ENCODE measurements at regions not wholly inside any gene's neighbourhood (a gene's known extent, or its start where the extent isn't known, plus 50 kb on each side); places are given as distances from the start of the nearest gene placed in this dataset.

- no peaks in the 10 kb centered on the region for H4K20me1 ChIP-seq (ENCODE audit: insufficient read depth, low read length)
- ATAC-seq (ENCODE audit: insufficient read depth, low read depth): no peak
- H3K9ac ChIP-seq (ENCODE audit: low read depth, low read length): no peak overlapping the region
- H3K36me3 ChIP-seq (ENCODE audit: insufficient read depth, low read length): no peaks in the 10 kb centered on the region
- H3K4me2 ChIP-seq (ENCODE audit: insufficient read depth, low read length): no peak overlapping the region
- peaks cover 2% of the 10 kb centered on the region for H3K27me3 ChIP-seq (ENCODE audit: insufficient read depth, low read length, poor library complexity)
- no peak overlapping the region for H3K27ac ChIP-seq (ENCODE audit: low read length)
- H3K4me3 ChIP-seq (ENCODE audit: low read depth in 1 of 2, low read length in 2 of 2): no peak overlapping the region
- no peak for TF ChIP-seq CTCF (IDR thresholded peaks at IDR 0.05; ENCODE audit: borderline replicate concordance, extremely low read depth, low read length, poor library complexity, severe bottlenecking)
- TF ChIP-seq EZH2 (IDR thresholded peaks at IDR 0.05; ENCODE audit: borderline replicate concordance, low read depth, low read length, severe bottlenecking): no peak
- no peak for DNase-seq
- no peaks in the 10 kb centered on the region for H3K9me3 ChIP-seq (ENCODE audit: insufficient read depth, low read length, severe bottlenecking)
- no peak overlapping the region for H2AFZ ChIP-seq (ENCODE audit: low read depth, low read length)
- H3K79me2 ChIP-seq (ENCODE audit: insufficient read depth, low read length): no peaks in the 10 kb centered on the region
- no peaks in the 10 kb centered on the region for H3K4me1 ChIP-seq (ENCODE audit: insufficient read depth, low read length)
These were observed 74.1 kb upstream of the TCF21 start for GRCh38 chr6:133814797-133815196.

GRCh38 chr6:133815313-133815712 lies 73.6 kb upstream of the TCF21 start:
- H4K20me1 ChIP-seq (ENCODE audit: insufficient read depth, low read length): no peaks in the 10 kb centered on the region
- no peak overlapping the region for H3K27ac ChIP-seq (ENCODE audit: low read length)
- TF ChIP-seq EZH2 (IDR thresholded peaks at IDR 0.05; ENCODE audit: borderline replicate concordance, low read depth, low read length, severe bottlenecking) (no peak), CTCF (IDR thresholded peaks at IDR 0.05; ENCODE audit: borderline replicate concordance, extremely low read depth, low read length, poor library complexity, severe bottlenecking) (no peak)
- no peaks in the 10 kb centered on the region for H3K9me3 ChIP-seq (ENCODE audit: insufficient read depth, low read length, severe bottlenecking)
- no peaks in the 10 kb centered on the region for H3K79me2 ChIP-seq (ENCODE audit: insufficient read depth, low read length)
- H3K9ac ChIP-seq (ENCODE audit: low read depth, low read length): no peak overlapping the region
- H2AFZ ChIP-seq (ENCODE audit: low read depth, low read length): no peak overlapping the region
- H3K4me3 ChIP-seq (ENCODE audit: low read depth in 1 of 2, low read length in 2 of 2): no peak overlapping the region
- DNase-seq (no peak), ATAC-seq (ENCODE audit: insufficient read depth, low read depth) (no peak)
- H3K36me3 ChIP-seq (ENCODE audit: insufficient read depth, low read length): no peaks in the 10 kb centered on the region
- H3K4me2 ChIP-seq (ENCODE audit: insufficient read depth, low read length): no peak overlapping the region
- H3K27me3 ChIP-seq (ENCODE audit: insufficient read depth, low read length, poor library complexity): peaks cover 2% of the 10 kb centered on the region
- no peaks in the 10 kb centered on the region for H3K4me1 ChIP-seq (ENCODE audit: insufficient read depth, low read length)

- Histone ChIP-seq H4K20me1 (ENCODE audit: insufficient read depth, low read length) (no peaks in the 10 kb centered on the region), H3K9me3 (ENCODE audit: insufficient read depth, low read length, severe bottlenecking) (no peaks in the 10 kb centered on the region), H3K4me3 (ENCODE audit: low read depth in 1 of 2, low read length in 2 of 2) (no peak overlapping the region), H3K9ac (ENCODE audit: low read depth, low read length) (no peak overlapping the region), H2AFZ (ENCODE audit: low read depth, low read length) (no peak overlapping the region), H3K4me1 (ENCODE audit: insufficient read depth, low read length) (no peaks in the 10 kb centered on the region), H3K36me3 (ENCODE audit: insufficient read depth, low read length) (no peaks in the 10 kb centered on the region), H3K4me2 (ENCODE audit: insufficient read depth, low read length) (no peak overlapping the region), H3K79me2 (ENCODE audit: insufficient read depth, low read length) (no peaks in the 10 kb centered on the region), H3K27me3 (ENCODE audit: insufficient read depth, low read length, poor library complexity) (peaks cover 2% of the 10 kb centered on the region), H3K27ac (ENCODE audit: low read length) (no peak overlapping the region)
- no peak for ATAC-seq (ENCODE audit: insufficient read depth, low read depth)
- no peak for DNase-seq
- no peak for TF ChIP-seq CTCF (IDR thresholded peaks at IDR 0.05; ENCODE audit: borderline replicate concordance, extremely low read depth, low read length, poor library complexity, severe bottlenecking)
- no peak for TF ChIP-seq EZH2 (IDR thresholded peaks at IDR 0.05; ENCODE audit: borderline replicate concordance, low read depth, low read length, severe bottlenecking)
These were observed 72.7 kb upstream of the TCF21 start for GRCh38 chr6:133816171-133816570.

Data from DND-41 (cell line).